GM10248 (cell line): ENCODE measurements at regions not wholly inside any gene's neighbourhood (a gene's known extent, or its start where the extent isn't known, plus 50 kb on each side); places are given as distances from the start of the nearest gene placed in this dataset.

Experiments used
- CTCF ChIA-PET: fragments of 300-600 bp; sonication (Branson Sonifier 250); formaldehyde crosslinking; extraction: SDS; loops from one replicate; lab custom pipeline; 2021; ENCODE audit warnings: antibody characterized with exemption; lab: Yijun Ruan, JAX
- POLR2A ChIA-PET: fragments of 350-650 bp; sonication (Branson Sonifier 250); formaldehyde crosslinking; extraction: SDS; loops from one replicate; lab custom pipeline; 2020; ENCODE audit warnings: antibody characterized with exemption; lab: Yijun Ruan, JAX
- DNase-seq: peaks from one replicate; pipeline ENCODE4 v3.0.0; 2012; ENCODE audit errors: extremely low spot score
- CTCF ChIP-seq: IDR thresholded peaks from 2 replicates; pipeline ENCODE4 v1.5.1; 2012; ENCODE audit warnings: mild to moderate bottlenecking, low read depth; ENCODE audit errors: extremely low read depth, missing control alignments, control extremely low read depth

- POLR2A ChIA-PET, result no interaction called here
- TF ChIP-seq CTCF, result no peak
- no peak for DNase-seq
- CTCF ChIA-PET, result no interaction called here
Observed at GRCh38 chr17:79473111-79473875, 137.6 kb downstream of the RBFOX3 start.

- no peak for TF ChIP-seq CTCF
- CTCF ChIA-PET, result no interaction called here
- POLR2A ChIA-PET, result no interaction called here
- no peak for DNase-seq
Observed at GRCh38 chr17:79470754-79471153, 140.1 kb downstream of the RBFOX3 start.

- POLR2A ChIA-PET, result no interaction called here
- CTCF ChIA-PET, result no interaction called here
- no peak for TF ChIP-seq CTCF
- DNase-seq, result no peak
Observed at GRCh38 chr17:79469646-79470045, 141.2 kb downstream of the RBFOX3 start.

GRCh38 chr17:79468183-79468944, 142.5 kb downstream of the RBFOX3 start:
- ChIA-PET CTCF (no interaction called here), POLR2A (no interaction called here)
- no peak for DNase-seq
- TF ChIP-seq CTCF, result no peak

- CTCF ChIA-PET, result interaction anchor here (2.3 kb wide), 1 partner anchor 11 kb away, joined by 8 read pairs; no protein-coding TSS in a partner anchor
- POLR2A ChIA-PET, result no interaction called here
- no peak for DNase-seq
- no peak for TF ChIP-seq CTCF
Observed at GRCh38 chr17:79466562-79467350, 144.1 kb downstream of the RBFOX3 start.

GRCh38 chr17:79465681-79466025, 145.2 kb downstream of the RBFOX3 start:
- no peak for DNase-seq
- TF ChIP-seq CTCF, result no peak
- ChIA-PET CTCF (interaction anchor here (2.3 kb wide), 1 partner anchor 12 kb away, joined by 8 read pairs; no protein-coding TSS in a partner anchor), POLR2A (no interaction called here)
